Fibroblast of the aortic adventitia (primary cell): ENCODE measurements at regions not wholly inside any gene's neighbourhood (a gene's known extent, or its start where the extent isn't known, plus 50 kb on each side); places are given as distances from the start of the nearest gene placed in this dataset.

Experiments
- DNase-seq: peaks from one replicate; pipeline ENCODE4 v3.0.0-alpha.2; 2010; ENCODE audit warnings: low read depth
- H3K4me3 ChIP-seq: 2 replicates; pipeline ENCODE4 v1.5.1; 2011; ENCODE audit warnings: low read depth, mild to moderate bottlenecking, control low read depth, low read length, moderate library complexity
- CTCF ChIP-seq: IDR thresholded peaks from 2 replicates; pipeline ENCODE4 v1.5.1; 2011; ENCODE audit warnings: mild to moderate bottlenecking, low read length, control low read depth, inconsistent platforms; ENCODE audit not compliant: insufficient read depth

- H3K4me3 ChIP-seq, result no peak overlapping the region
- no peak for TF ChIP-seq CTCF
Observed at GRCh38 chr5:82613891-82614290, 335.7 kb upstream of the RPS23 start.

GRCh38 chr5:82610686-82611085 lies 332.5 kb upstream of the RPS23 start:
- TF ChIP-seq CTCF, result no peak
- H3K4me3 ChIP-seq, result no peak overlapping the region
- no peak for DNase-seq

More at GRCh38 chr5:82613891-82614290, 335.7 kb upstream of the RPS23 start:
- peak; percentile 44 for DNase-seq

- no peak overlapping the region for H3K4me3 ChIP-seq
- TF ChIP-seq CTCF, result no peak
- no peak for DNase-seq
Observed at GRCh38 chr5:82605441-82605973, 327.4 kb upstream of the RPS23 start.

GRCh38 chr5:82603033-82603987 lies 325.2 kb upstream of the RPS23 start:
- no peak for DNase-seq
- TF ChIP-seq CTCF, result no peak

GRCh38 chr5:82601861-82602260 lies 323.7 kb upstream of the RPS23 start:
- no peak overlapping the region for H3K4me3 ChIP-seq
- DNase-seq, result no peak
- TF ChIP-seq CTCF, result no peak

More at GRCh38 chr5:82603033-82603987, 325.2 kb upstream of the RPS23 start:
- H3K4me3 ChIP-seq, result no peak overlapping the region

GRCh38 chr5:82601077-82601476 lies 322.9 kb upstream of the RPS23 start:
- DNase-seq, result no peak
- no peak overlapping the region for H3K4me3 ChIP-seq
- TF ChIP-seq CTCF, result no peak
